Left forelimb (tissue), 1 donor: ENCODE measurements at regions not wholly inside any gene's neighbourhood (a gene's known extent, or its start where the extent isn't known, plus 50 kb on each side); places are given as distances from the start of the nearest gene placed in this dataset.
"Not testable (repeated sequence)": the region's sequence is repeated elsewhere in the genome, so short reads cannot be mapped to it uniquely, and the experiment has no call there.

Source experiments
- DNase-seq: peaks from one replicate; pipeline ENCODE4 v3.0.0-alpha.2; 2018; ENCODE audit warnings: low spot score

DNA sequence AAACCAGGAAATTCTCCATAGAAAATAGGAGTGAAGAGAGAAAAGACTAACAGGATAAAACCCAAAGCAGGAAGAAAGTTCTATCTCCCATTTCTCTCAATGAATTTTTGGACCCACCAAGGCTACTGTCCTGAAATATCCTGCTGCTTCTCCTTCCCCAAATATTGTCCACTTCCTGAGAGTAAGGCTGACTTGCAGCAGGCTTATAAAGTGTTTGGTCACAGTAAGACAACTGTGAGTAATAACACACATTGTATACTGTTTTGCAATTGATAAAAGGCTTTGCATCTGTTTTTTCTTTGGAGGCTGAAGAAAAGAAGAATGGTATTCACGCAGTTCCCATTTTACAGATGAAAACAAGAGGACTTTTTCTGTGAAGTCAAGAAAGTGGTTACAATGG, 52.8 kb downstream of the FOXD4L6 start:
- DNase-seq: not testable (repeated sequence)

DNA sequence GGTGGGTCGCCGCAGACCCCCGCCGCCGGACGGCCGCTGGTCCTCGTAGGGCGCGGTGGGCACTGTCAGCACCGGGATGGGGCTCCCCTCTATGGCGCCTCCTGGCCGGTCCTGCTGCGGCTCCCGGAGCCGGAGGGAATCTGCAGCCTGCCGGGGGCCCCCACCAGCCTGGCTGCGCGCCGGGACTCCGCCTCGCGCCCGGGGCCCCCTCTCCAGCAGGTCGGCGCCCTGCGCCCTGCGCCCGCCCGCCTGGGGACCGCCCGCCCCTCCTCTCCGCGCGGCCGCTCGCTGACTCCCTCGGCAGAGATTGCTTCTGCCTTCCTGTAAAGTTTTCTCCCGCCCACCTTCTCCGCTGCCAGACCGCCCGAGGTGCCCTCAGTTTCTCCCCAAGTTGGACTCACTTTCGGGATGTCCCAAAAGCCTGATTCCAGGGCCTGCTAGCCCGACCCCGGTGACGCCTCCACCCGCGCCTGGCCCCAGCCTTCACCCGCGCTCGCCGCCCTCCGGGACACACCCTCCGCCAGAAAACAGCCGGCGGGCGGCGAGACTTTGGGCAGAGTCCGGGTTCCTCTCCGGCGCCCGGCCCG, 54.0 kb downstream of the FOXD4L6 start:
- peak; percentile 66 for DNase-seq

DNA sequence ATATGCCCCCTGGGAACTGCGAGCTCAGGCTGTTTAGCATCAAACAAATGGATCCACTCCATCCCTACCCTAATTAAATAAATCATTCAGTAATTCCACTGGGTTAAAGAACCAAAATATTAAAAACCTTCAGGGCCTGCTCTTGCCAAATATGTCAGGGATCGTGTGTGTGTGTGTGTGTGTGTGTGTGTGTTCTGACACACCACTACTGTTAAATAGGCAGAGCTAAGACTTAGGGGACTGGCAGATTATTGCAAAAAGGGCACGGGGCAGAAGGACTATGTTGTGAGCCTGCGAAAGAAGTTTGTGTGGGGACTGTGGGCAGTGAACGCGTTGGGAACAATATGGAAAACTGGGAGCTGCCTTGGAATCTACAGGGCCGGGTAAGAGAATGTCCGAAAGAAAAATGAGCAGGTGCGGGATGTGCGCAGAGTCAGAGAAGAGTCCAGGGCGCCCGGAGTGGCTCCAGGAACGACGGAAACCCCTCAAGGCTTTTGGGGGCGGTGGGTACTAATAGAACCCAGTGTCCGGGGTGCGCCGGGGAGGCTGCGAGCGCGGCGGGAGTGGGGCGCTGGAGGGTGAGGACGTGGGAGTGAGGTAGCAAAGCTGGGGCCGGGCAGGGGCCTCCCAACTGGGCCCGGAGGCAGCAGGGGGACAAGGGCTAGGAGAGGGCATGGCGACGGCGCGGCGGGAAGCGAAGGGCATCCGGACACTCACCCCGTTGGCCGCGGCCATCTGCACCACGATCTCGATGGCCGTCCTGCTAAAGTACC, 54.8 kb downstream of the FOXD4L6 start:
- not testable (repeated sequence) for DNase-seq

DNA sequence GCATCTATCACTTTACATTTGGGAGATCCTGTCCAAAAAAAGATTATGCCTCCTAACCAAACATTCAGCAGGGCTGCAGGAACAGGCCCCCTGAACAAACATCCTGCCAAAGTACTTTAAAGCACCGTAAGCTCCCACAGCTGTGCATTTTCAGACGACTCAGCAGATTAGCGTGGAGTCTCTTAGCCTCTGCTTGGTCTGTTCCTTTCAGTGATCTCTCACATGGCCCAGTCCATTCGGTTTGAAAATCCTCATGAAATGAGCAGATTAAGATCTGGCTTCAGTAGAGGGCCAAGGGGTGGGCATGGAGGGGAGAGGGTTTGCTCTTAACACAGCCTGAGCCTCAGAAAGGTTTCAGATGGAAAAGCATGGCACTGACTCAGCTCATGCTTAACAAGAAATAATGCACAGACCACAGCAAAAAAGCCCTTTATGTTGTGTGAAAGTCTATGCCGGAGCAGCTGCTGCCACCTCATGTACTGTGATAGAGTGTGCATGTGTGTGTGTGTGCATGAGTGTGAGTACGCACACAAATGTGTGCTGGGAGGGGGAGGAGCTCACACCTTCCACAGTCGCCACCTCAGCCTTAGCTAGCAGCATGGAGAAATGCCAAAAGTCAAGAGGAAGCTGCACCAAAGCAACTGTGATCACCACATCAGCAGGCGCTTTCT, 64.2 kb downstream of the FOXD4L6 start:
- not testable (repeated sequence) for DNase-seq

DNA sequence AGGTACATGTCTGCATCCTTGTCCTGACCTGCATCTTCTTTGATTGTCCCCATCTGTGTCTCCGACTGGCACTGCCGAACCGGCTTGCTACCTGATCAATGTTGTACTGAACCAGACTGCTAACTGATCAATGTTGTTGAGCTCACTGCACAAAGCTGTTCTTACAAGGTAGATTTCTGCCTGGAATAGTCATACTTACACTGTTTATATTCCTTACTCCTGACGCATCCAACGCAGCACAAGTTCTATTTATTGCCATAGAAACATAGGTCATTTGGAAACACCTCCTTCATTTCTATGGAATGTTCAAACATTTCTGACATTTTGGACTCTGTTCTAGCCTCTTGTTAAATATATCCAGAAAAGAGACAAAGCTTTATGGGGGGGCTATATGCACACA, 65.2 kb downstream of the FOXD4L6 start:
- DNase-seq: not testable (repeated sequence)

DNA sequence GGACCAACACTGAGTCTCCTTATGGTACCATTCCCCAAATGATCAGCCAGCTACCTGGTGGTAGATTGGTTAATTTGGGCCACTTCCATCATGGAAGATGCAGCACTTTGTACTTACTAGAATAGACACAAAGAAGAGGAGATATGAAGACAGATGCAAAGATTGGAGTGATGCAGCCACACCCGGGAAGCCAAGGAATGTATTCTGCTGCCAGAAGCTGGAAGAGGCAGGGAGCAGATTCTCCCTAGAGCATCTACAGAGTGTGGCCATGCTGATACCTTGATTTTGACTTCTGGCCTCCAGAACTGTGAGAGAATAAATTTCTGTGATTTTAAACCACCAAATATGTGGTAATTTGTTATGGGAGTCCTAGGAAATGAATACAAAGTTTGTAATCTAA, 68.9 kb downstream of the FOXD4L6 start:
- DNase-seq: not testable (repeated sequence)

DNA sequence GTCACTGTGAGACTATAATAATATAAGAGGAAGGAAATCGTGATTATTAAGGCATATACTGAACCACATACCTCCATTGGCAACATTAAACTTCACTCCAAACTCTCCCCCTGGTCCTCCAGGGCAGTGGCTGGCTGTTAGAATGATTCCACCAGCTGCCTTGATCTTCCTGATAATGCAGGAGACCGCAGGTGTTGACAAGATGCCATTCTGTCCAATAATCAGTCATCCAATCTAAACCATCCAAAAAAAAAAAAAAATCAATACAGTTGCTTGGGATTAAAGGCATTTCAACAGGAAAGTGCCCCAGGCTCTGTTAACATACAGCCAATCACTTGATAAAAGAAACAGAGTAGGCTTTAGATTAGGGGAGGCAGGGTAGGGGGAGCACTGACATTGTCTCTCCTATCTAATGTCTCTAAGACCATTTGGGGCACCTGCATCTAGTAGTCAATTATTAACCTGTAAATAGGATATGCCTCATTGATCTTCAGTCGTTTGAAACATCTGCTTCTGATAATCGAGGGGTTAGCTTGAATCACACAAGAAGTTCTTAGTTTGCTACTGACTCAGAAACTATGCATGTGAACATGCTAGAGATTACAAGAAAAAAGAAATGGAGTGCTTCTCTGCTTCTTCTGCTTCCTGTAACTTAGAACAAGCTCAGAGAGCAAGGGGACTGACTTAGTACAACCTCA, 74.7 kb downstream of the FOXD4L6 start:
- not testable (repeated sequence) for DNase-seq

DNA sequence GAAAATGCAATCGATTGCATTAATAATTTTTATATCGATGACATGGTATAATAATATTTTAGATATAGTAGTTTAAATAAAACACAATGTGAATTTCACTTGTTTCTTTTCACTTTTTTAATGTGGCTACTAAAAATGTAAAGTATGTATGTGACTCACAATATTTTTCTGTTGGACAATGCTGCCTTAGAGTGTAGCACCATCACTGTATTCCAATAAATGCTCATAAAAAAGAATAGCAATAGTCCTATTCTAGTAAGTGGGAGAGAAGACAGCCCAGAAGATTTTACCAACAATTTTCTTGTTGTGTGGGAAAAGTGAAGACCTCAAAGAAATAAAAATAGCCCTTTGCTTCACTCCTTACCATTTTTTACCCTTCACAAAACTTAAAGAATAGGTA, 79.8 kb downstream of the FOXD4L6 start:
- not testable (repeated sequence) for DNase-seq

DNA sequence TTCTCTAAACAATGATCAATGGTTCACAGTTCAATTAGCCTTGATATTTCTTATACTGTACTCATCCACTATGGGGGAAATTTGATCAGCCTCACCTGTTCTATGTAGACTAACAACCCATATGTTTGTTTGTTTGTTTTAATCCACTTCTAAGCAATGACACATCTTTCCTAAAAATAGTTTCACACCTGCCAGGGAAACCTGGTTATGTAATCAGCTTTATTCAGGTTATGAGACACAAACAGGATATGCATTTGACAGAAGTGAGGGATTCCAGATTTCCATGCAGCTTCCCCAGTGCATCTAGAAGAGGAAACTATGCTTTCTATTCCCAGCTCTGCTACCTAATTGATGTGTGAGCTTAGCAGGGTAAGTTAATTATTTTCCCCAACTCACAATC, 80.7 kb downstream of the FOXD4L6 start:
- not testable (repeated sequence) for DNase-seq

DNA sequence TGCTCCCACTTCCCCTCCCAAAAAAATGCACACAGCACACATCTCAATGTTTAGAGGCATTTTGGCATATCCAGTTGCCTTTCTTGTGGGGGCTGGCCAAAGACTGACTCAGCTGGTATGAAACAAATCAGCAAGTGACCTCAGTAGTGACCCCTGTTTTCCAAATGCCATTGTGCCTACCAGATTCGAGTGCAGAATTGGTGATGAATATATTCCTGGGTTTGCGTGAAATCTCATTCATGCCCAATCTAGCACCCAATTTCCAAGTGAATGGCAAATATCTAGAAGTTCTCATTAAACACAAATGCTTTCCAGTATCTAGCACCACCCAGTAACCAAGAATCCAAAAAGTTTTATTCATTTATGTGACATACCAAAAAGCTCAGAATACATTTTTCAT, 83.6 kb downstream of the FOXD4L6 start:
- DNase-seq: not testable (repeated sequence)

DNA sequence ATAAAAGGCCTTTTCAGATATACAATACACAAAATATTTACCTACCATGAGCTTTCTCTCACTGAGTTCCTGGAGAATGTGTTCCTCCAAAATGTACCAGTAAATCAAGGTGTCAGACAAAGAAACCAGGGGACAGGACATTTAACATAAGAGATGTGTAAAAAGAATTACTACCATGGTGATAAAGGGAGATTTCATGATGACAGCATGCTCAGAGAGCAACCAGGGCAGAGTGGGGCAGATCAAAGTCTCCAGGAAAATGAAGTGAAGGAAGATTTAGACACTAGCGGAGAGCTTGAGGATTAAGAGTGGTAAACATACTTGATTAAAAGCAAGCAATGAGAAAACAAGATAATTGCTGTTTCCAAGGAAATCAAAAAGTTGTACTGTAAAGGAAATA, 85.0 kb downstream of the FOXD4L6 start:
- not testable (repeated sequence) for DNase-seq

DNA sequence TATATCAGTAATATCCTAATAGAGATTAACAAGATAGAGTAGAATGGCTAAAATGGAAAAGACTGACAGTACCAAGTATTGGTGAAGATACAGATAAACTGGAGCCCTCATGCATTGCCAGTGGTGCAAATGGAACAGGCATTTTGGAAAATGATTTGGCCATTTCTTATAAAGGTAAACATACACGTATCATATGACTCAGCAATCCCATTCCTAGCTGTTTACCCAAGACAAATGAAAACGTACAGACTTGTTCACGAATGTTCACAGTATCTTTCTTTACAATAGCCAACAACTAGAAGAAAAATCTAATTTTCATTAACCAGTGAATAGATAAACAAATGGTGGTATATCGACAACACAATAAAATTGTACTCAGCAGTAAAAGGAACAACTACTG, 86.4 kb downstream of the FOXD4L6 start:
- not testable (repeated sequence) for DNase-seq

DNA sequence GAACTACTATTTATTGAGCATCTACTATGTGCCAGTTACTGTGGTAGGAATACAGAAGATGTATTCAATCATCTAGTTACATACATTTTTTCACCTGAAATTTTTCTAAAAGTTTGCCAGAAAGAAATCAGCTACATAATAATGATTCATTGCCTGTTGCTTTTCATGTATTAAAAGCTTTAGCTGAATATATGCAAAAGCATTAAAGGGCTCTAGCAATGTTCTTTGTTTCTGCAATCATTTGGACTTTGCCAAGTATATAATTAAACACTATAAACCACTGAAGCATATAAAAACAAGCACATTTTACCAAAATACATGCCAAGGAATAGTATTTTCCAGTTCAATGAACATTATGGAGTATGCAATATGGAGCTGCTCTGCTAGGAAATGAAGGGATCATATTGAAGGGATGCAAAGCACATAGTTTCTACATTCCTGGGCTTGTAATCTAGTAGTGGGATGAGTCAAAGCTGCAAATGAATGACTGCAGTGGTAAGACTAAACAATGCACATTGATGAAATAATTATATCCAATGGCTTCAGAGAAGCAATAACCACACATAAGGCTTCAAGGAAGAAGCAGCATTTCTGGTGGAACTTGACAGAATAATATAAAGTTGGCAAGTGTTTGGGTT, 87.7 kb downstream of the FOXD4L6 start:
- not testable (repeated sequence) for DNase-seq

DNA sequence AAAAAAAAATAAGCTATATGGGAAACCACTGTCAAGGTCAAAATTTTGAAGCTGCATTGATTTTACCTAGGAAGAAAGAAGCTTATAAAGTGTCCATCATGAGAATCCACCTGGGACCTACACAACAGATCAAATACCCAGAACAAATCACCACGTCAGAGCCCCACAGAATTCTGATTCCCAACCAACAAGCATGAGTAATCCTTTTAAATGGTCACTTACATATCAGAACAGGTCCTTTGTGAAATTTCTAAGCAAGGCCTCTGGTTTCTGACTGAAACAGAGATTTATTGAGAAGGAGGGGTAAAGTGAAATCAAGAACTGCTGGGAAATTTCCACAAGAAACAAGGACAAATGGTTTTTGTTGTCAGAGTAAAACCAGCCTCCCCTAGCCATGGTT, 93.2 kb downstream of the FOXD4L6 start:
- not testable (repeated sequence) for DNase-seq

DNA sequence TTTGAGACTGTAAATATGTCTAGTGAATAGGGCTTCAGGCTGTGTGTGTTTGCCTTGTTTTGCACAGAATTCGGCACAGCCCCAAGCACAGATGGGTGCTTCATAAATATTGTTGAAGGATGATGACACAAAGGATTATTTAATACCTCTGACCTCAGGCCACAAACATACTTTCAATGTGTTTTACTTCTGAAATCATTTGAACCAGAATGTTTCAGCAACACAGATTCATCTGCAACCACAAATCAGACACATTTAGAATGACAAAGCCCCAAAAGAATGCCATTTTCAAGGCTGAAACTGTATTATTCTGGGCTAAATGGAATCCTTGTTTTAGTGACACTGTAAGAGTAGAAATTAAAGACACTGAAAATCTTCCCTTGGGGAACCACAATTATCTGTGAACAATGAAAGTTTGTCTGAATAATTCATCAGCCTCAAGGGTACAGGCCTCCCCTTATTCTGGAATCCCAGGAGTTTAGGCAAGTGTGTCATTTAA, 93.7 kb downstream of the FOXD4L6 start:
- not testable (repeated sequence) for DNase-seq

DNA sequence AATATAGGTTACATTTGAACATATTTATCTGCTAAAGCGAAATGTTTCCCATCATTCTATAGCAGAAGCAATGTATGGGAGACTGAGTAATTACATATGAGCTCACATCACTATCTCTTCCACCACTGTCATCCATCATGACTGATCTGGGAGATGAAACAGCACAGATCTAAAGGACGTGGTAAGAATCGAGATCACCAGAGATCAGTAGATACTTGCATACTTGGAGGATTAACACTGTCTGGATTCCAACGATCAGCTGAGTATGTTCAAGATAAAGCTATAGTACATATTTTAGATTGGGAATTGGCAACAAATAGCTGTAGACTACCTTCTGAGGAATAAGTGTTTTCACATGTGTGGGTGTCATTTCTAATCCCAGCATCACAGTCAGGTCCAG, 94.6 kb downstream of the FOXD4L6 start:
- not testable (repeated sequence) for DNase-seq

DNA sequence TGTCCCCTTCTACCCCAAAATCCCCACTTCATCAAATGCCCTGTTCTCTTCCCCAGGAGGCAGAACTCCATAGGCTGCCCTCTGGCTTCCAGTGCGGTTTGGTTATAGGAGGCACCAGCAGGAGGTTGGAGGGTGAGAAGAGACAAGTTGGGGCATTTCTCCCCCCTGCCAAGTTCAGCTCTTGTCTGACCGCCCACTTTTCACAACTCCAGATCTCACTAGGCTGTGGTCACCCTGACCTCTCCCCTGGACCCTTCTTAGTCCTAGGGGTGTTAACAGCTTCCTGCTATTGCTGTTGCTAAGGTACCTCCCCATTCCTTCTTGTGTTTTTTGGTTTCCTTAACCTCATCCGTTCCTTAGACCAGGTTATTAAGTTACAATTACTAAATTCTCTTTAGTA, 95.1 kb downstream of the FOXD4L6 start:
- DNase-seq: not testable (repeated sequence)

DNA sequence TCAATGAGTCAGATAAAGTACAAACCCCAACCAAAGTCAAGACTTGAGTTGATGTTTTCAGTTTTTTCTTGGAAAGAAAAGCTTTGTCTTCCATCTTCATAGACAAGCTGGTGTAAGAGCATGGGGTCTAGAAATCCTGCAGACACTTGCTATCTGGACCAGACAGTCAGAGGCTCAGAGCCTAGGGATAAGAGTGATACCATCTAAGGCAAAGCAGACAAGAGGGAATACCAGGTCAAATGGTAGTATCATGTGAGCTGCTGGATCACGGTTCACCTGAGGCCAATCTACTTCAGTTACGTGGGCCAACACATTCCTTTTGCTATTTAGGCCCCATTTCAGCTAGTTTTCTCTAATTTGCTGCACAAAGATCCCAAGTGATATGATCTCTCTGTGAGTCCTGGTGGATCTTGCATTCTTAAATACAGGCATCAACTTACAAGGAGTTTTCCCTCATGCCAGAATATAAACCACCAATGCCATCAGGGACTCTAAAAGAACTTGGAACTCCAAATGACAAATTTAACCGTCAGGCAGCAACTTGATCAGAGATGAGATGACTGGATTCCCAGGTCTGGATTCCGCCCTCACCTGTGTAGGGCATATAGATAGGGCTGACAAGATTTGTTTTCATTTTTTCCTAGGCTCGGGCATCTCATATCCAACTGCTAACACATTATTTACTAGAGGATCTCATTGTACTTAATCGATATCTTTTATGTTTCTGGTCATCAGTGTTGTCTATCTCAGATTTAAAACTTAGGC, 101.4 kb downstream of the FOXD4L6 start:
- DNase-seq: not testable (repeated sequence)

DNA sequence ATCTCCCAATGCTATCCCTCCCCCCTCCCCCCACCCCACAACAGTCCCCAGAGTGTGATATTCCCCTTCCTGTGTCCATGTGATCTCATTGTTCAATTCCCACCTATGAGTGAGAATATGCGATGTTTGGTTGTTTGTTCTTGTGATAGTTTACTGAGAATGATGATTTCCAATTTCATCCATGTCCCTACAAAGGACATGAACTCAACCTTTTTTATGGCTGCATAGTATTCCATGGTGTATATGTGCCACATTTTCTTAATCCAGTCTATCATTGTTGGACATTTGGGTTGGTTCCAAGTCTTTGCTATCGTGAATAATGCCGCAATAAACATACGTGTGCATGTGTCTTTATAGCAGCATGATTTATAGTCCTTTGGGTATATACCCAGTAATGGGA, 106.1 kb downstream of the FOXD4L6 start:
- not testable (repeated sequence) for DNase-seq

DNA sequence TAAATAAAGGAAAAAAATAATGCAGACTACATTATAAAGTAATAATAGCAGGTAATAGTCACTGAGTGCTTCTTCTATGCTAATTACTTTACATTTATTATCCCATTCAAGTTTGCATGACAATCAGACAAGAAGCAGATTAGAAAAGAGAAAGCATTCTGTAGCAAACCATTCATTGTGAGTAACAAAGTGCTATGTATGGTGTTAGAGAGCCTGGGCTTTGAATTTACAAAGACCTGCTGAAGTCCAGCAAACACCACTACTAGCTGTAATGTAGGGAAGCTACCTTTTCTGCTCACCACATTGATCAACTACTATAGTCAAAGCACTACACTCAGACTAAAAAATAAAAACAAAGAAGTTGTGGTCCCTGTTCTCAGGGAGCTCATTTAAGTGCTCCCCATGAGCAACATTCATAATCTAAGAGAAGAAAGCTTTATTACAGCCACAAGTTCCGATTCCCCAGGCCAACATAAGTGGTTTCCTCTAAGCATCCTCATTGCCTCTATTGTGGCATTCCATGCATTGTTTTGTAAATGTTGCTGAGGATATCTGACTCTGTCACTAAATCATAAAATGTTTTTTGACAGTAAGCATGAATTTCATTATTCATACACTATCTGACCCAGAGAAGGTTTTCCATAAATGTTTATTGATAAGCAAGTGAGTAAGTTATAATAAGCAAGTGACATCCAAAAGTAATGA, 108.5 kb downstream of the FOXD4L6 start:
- DNase-seq: not testable (repeated sequence)
